22Rv1 (cell line): ENCODE measurements at regions not wholly inside any gene's neighbourhood (a gene's known extent, or its start where the extent isn't known, plus 50 kb on each side); places are given as distances from the start of the nearest gene placed in this dataset.

Experiments
- H3K27ac ChIP-seq: fragments of 450-650 bp; 2 replicates; pipeline ENCODE4 v1.5.1; 2017
- CTCF ChIP-seq: fragments of 450-650 bp; IDR thresholded peaks from 2 replicates; pipeline ENCODE4 v1.5.1; 2017; ENCODE audit warnings: mild to moderate bottlenecking
- ZFX ChIP-seq: fragments of 450-650 bp; IDR thresholded peaks from 2 replicates; pipeline ENCODE4 v1.6.1; 2017; ENCODE audit warnings: antibody characterized with exemption, borderline replicate concordance

GRCh38 chr10:121104476-121105111 is 253.4 kb downstream of the WDR11 start:
- no peak overlapping the region for H3K27ac ChIP-seq
- TF ChIP-seq ZFX (no peak), CTCF (no peak)

- TF ChIP-seq CTCF (no peak), ZFX (no peak)
- no peak overlapping the region for H3K27ac ChIP-seq
Measured at GRCh38 chr10:121106611-121107010, 255.4 kb downstream of the WDR11 start.

GRCh38 chr10:121108051-121108450 is 256.9 kb downstream of the WDR11 start:
- TF ChIP-seq ZFX (no peak), CTCF (no peak)
- H3K27ac ChIP-seq = no peak overlapping the region

GRCh38 chr10:121110369-121110768 is 259.2 kb downstream of the WDR11 start:
- no peak overlapping the region for H3K27ac ChIP-seq
- TF ChIP-seq CTCF (no peak), ZFX (no peak)

GRCh38 chr10:121112136-121112535 is 261.0 kb downstream of the WDR11 start:
- no peak overlapping the region for H3K27ac ChIP-seq
- TF ChIP-seq CTCF (no peak), ZFX (no peak)

GRCh38 chr10:121112579-121113384 is 261.6 kb downstream of the WDR11 start:
- no peak overlapping the region for H3K27ac ChIP-seq

More at GRCh38 chr10:121112579-121113384, 261.6 kb downstream of the WDR11 start:
- TF ChIP-seq CTCF (no peak), ZFX (no peak)
